ENCODE measurements at regions not wholly inside any gene's neighbourhood (a gene's known extent, or its start where the extent isn't known, plus 50 kb on each side); places are given as distances from the start of the nearest gene placed in this dataset.

DNA sequence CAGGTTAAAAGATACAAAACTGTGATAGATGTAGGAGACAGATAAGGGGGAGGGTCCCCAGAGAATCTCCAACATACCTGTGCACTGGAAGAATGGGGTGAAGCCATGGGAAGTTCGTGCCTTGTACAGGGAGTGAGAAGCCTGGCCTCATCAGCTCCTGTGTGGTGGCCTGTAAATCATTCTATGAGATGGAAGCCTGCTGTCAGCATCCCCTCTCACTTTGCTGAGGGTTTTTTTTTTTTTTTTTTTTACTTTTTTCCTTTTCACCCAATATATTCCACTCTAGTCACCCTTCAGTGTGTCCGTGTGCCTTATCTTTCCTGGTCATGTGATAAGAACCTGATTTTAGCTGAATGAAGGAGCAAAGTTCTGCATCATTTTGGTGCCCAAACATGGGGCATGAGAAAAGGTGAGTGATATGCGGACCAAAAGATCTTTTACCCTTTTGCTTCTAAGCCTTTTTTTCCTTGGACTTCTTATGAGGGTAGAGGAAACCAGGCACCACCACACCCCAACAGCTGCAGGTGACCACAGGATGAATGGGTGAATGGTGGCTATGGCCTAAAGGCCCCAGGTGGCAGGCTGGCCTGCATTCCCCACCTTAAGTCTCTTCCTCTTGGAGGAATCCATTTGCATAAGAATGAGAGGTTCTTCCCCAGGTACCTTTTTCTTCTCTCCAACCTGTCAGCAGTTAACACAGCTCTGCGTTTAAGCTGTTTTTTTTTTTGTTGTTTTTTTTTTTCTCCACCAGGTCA, 1345.0 kb downstream of the NSUN3 start:
- TF ChIP-seq, protein P1, sequence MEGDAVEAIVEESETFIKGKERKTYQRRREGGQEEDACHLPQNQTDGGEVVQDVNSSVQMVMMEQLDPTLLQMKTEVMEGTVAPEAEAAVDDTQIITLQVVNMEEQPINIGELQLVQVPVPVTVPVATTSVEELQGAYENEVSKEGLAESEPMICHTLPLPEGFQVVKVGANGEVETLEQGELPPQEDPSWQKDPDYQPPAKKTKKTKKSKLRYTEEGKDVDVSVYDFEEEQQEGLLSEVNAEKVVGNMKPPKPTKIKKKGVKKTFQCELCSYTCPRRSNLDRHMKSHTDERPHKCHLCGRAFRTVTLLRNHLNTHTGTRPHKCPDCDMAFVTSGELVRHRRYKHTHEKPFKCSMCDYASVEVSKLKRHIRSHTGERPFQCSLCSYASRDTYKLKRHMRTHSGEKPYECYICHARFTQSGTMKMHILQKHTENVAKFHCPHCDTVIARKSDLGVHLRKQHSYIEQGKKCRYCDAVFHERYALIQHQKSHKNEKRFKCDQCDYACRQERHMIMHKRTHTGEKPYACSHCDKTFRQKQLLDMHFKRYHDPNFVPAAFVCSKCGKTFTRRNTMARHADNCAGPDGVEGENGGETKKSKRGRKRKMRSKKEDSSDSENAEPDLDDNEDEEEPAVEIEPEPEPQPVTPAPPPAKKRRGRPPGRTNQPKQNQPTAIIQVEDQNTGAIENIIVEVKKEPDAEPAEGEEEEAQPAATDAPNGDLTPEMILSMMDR (IDR thresholded peaks at IDR 0.05) = no peak
- no peak for TF ChIP-seq POLR2A (IDR thresholded peaks at IDR 0.05)
